HEK293 (cell line): ENCODE measurements at regions not wholly inside any gene's neighbourhood (a gene's known extent, or its start where the extent isn't known, plus 50 kb on each side); places are given as distances from the start of the nearest gene placed in this dataset.

Source experiments
- CTCF ChIA-PET: fragments of 350-600 bp; formaldehyde crosslinking; extraction: SDS; loops from one replicate; lab custom pipeline; 2021; ENCODE audit warnings: antibody characterized with exemption; lab: Yijun Ruan, JAX
- POLR2A ChIA-PET: fragments of 300-600 bp; formaldehyde crosslinking; extraction: SDS; loops from one replicate; lab custom pipeline; 2020; ENCODE audit warnings: antibody characterized with exemption, inconsistent platforms; lab: Yijun Ruan, JAX
- H3K27ac ChIP-seq: fragments of 200-500 bp; sonication (Bioruptor generic); 2 replicates; pipeline ENCODE4 v1.5.1; 2014; ENCODE audit warnings: low read depth, low read length, control low read depth, inconsistent platforms; ENCODE audit errors: extremely low read depth
- H3K36me3 ChIP-seq, 2 experiments: fragments of 200-500 bp in 1 of 2; sonication (Bioruptor generic) in 1 of 2; 1 replicate in 1 of 2; 2 replicates in 1 of 2; pipeline ENCODE4 v1.5.1; 2014 to 2017; ENCODE audit warnings: inconsistent platforms in 2 of 2, low read length in 2 of 2; ENCODE audit not compliant: control insufficient read depth in 2 of 2, insufficient read depth in 1 of 2
- H3K4me1 ChIP-seq: fragments of 200-500 bp; sonication (Bioruptor generic); 2 replicates; pipeline ENCODE4 v1.5.1; 2014; ENCODE audit warnings: mild to moderate bottlenecking, low read length, inconsistent platforms; ENCODE audit not compliant: control insufficient read depth, insufficient read depth
- H3K4me3 ChIP-seq: 2 replicates; pipeline ENCODE4 v1.5.1; 2011; ENCODE audit warnings: low read depth, mild to moderate bottlenecking, control low read depth, low read length, moderate library complexity
- H3K9me3 ChIP-seq: fragments of 200-500 bp; sonication (Bioruptor generic); 2 replicates; pipeline ENCODE4 v1.5.1; 2014; ENCODE audit warnings: low read depth, low read length, inconsistent platforms; ENCODE audit not compliant: control insufficient read depth, insufficient read depth
- BCL11A ChIP-seq: fragments of 450-650 bp; formaldehyde crosslinking; IDR thresholded peaks from 2 replicates; pipeline ENCODE4 v1.5.1; 2016; ENCODE audit warnings: low read depth, missing biosample characterization, missing genetic modification characterization
- HOXA7 ChIP-seq: sonication (generic); formaldehyde crosslinking; IDR thresholded peaks from 2 replicates; pipeline ENCODE4 v1.8.1; 2022; ENCODE audit warnings: missing genetic modification reagents, borderline replicate concordance
- KLF7 ChIP-seq: fragments of 450-650 bp; formaldehyde crosslinking; IDR thresholded peaks from 2 replicates; pipeline ENCODE4 v1.5.1; 2016; ENCODE audit warnings: missing biosample characterization, missing genetic modification characterization, borderline replicate concordance
- MYNN ChIP-seq: fragments of 450-650 bp; formaldehyde crosslinking; IDR thresholded peaks from 2 replicates; pipeline ENCODE4 v1.5.1; 2016; ENCODE audit warnings: missing biosample characterization, missing genetic modification characterization, borderline replicate concordance
- RBAK ChIP-seq: fragments of 450-650 bp; formaldehyde crosslinking; IDR thresholded peaks from 2 replicates; pipeline ENCODE4 v1.5.1; 2016; ENCODE audit warnings: missing biosample characterization, missing genetic modification characterization
- SP7 ChIP-seq: fragments of 450-650 bp; formaldehyde crosslinking; IDR thresholded peaks from 2 replicates; pipeline ENCODE4 v1.5.1; 2016; ENCODE audit warnings: missing biosample characterization, missing genetic modification characterization
- YY1 ChIP-seq: fragments of 450-650 bp; formaldehyde crosslinking; IDR thresholded peaks from 2 replicates; pipeline ENCODE4 v1.5.1; 2018; ENCODE audit warnings: missing biosample characterization, missing genetic modification characterization
- ZFP37 ChIP-seq: fragments of 450-650 bp; formaldehyde crosslinking; IDR thresholded peaks from 2 replicates; pipeline ENCODE4 v1.5.1; 2016; ENCODE audit warnings: missing biosample characterization, missing genetic modification characterization
- ZNF140 ChIP-seq: fragments of 450-650 bp; formaldehyde crosslinking; IDR thresholded peaks from 2 replicates; pipeline ENCODE4 v1.5.1; 2016; ENCODE audit warnings: missing biosample characterization, missing genetic modification characterization
- ZNF16 ChIP-seq: fragments of 450-650 bp; formaldehyde crosslinking; IDR thresholded peaks from 2 replicates; pipeline ENCODE4 v1.5.1; 2016; ENCODE audit warnings: low read depth, missing biosample characterization, missing genetic modification characterization
- ZNF19 ChIP-seq: fragments of 450-650 bp; formaldehyde crosslinking; IDR thresholded peaks from 2 replicates; pipeline ENCODE4; 2016; ENCODE audit warnings: missing biosample characterization, missing genetic modification characterization, low read depth
- ZNF223 ChIP-seq: fragments of 450-650 bp; formaldehyde crosslinking; IDR thresholded peaks from 2 replicates; pipeline ENCODE4 v1.5.1; 2016; ENCODE audit warnings: missing biosample characterization, missing genetic modification characterization
- ZNF366 ChIP-seq: fragments of 450-650 bp; formaldehyde crosslinking; conservative IDR thresholded peaks from 2 replicates; pipeline ENCODE4 v1.5.1; 2016; ENCODE audit warnings: missing biosample characterization, missing genetic modification characterization
- ZNF37A ChIP-seq: fragments of 450-650 bp; IDR thresholded peaks from 2 replicates; pipeline ENCODE4 v1.5.1; 2018; ENCODE audit warnings: missing biosample characterization, missing genetic modification characterization
- ZNF521 ChIP-seq: fragments of 450-650 bp; formaldehyde crosslinking; IDR thresholded peaks from 2 replicates; pipeline ENCODE4 v1.5.1; 2017; ENCODE audit warnings: missing biosample characterization, mild to moderate bottlenecking, missing genetic modification characterization
- ZNF548 ChIP-seq: fragments of 450-650 bp; formaldehyde crosslinking; IDR thresholded peaks from 2 replicates; pipeline ENCODE4 v1.5.1; 2016; ENCODE audit warnings: missing biosample characterization, missing genetic modification characterization
- ZNF560 ChIP-seq: fragments of 450-650 bp; formaldehyde crosslinking; IDR thresholded peaks from 2 replicates; pipeline ENCODE4 v1.5.1; 2017; ENCODE audit warnings: missing biosample characterization, missing genetic modification characterization, borderline replicate concordance
- ZNF585B ChIP-seq: fragments of 450-650 bp; formaldehyde crosslinking; IDR thresholded peaks from 2 replicates; pipeline ENCODE4 v1.5.1; 2016; ENCODE audit warnings: missing biosample characterization, missing genetic modification characterization
- ZNF670 ChIP-seq: fragments of 450-650 bp; formaldehyde crosslinking; IDR thresholded peaks from 2 replicates; pipeline ENCODE4 v1.5.1; 2016; ENCODE audit warnings: missing biosample characterization, missing genetic modification characterization, low read depth
- ZNF677 ChIP-seq: fragments of 450-650 bp; IDR thresholded peaks from 2 replicates; pipeline ENCODE4 v1.5.0; 2018; ENCODE audit warnings: missing biosample characterization, mild to moderate bottlenecking, missing genetic modification characterization, moderate library complexity
- ZNF747 ChIP-seq: fragments of 450-650 bp; formaldehyde crosslinking; IDR thresholded peaks from 2 replicates; pipeline ENCODE4 v1.5.1; 2016; ENCODE audit warnings: missing biosample characterization, missing genetic modification characterization
- ZNF791 ChIP-seq: fragments of 450-650 bp; formaldehyde crosslinking; IDR thresholded peaks from 2 replicates; pipeline ENCODE4 v1.5.1; 2016; ENCODE audit warnings: missing biosample characterization, missing genetic modification characterization
- ZNF830 ChIP-seq: fragments of 450-650 bp; IDR thresholded peaks from 2 replicates; pipeline ENCODE4 v1.5.0; 2018; ENCODE audit warnings: missing biosample characterization, missing genetic modification characterization, low read depth, mild to moderate bottlenecking, moderate library complexity
- TF ChIP-seq, protein P1 (sequence below): fragments of 450-650 bp; formaldehyde crosslinking; IDR thresholded peaks from 2 replicates; pipeline ENCODE4 v1.5.1; 2017; ENCODE audit warnings: missing biosample characterization, missing genetic modification characterization
- TF ChIP-seq, protein P2 (sequence below): fragments of 450-650 bp; formaldehyde crosslinking; IDR thresholded peaks from 2 replicates; pipeline ENCODE4 v1.5.1; 2016; ENCODE audit warnings: missing biosample characterization, missing genetic modification characterization, borderline replicate concordance
- TF ChIP-seq, protein P3 (sequence below): fragments of 450-650 bp; formaldehyde crosslinking; IDR thresholded peaks from 2 replicates; pipeline ENCODE4 v1.5.1; 2016; ENCODE audit warnings: missing biosample characterization, missing genetic modification characterization
- TF ChIP-seq, protein P4 (sequence below): fragments of 450-650 bp; formaldehyde crosslinking; IDR thresholded peaks from 2 replicates; pipeline ENCODE4 v1.5.1; 2016; ENCODE audit warnings: missing biosample characterization, missing genetic modification characterization
- TF ChIP-seq, protein P5 (sequence below): fragments of 450-650 bp; formaldehyde crosslinking; IDR thresholded peaks from 2 replicates; pipeline ENCODE4 v1.5.1; 2016; ENCODE audit warnings: missing biosample characterization, missing genetic modification characterization
- TF ChIP-seq, protein P6 (sequence below): sonication (generic); formaldehyde crosslinking; IDR thresholded peaks from 2 replicates; pipeline ENCODE4 v1.8.1; 2022; ENCODE audit warnings: mild to moderate bottlenecking, moderate library complexity, missing genetic modification reagents

DNA sequence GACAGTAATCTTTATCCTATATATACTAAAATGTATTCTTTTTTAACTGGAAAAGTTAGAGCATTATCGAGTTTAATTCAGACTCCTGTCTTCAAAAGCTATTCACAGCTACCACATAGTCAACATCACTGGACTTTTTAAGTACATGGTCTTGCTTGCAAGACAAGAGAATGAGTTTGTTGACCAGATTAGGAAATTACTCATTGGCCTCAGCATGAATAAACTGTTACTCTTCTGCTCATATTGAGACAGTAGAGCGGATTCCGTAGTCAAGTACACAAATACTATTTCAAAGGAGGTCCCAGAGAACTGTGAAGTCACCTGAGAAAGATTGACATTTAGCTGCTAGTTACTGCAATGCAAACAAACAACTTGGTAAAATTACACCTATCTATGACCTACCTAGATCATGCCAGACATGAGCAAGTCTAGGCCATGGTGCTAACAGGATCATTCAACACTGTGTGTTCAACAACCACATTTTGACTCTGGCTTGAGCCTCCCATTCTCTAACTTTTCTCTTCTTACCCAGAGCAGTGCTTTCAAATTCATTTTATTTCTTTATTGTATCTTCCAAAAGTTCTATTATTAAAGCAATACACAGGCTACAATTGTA lies 280.9 kb downstream of the NEBL start:
- CTCF ChIA-PET, result no interaction called here
- POLR2A ChIA-PET, result no interaction called here
- no peak for TF ChIP-seq ZNF548 (tag by site-specific recombination)
- TF ChIP-seq, protein P1, sequence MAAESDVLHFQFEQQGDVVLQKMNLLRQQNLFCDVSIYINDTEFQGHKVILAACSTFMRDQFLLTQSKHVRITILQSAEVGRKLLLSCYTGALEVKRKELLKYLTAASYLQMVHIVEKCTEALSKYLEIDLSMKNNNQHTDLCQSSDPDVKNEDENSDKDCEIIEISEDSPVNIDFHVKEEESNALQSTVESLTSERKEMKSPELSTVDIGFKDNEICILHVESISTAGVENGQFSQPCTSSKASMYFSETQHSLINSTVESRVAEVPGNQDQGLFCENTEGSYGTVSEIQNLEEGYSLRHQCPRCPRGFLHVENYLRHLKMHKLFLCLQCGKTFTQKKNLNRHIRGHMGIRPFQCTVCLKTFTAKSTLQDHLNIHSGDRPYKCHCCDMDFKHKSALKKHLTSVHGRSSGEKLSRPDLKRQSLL (tag by site-specific recombination), result no peak
- no peak for TF ChIP-seq ZFP37
- no peak for TF ChIP-seq ZNF791 (tag by site-specific recombination)
- no peak for TF ChIP-seq ZNF366 (tag by site-specific recombination)
- TF ChIP-seq, protein P2, sequence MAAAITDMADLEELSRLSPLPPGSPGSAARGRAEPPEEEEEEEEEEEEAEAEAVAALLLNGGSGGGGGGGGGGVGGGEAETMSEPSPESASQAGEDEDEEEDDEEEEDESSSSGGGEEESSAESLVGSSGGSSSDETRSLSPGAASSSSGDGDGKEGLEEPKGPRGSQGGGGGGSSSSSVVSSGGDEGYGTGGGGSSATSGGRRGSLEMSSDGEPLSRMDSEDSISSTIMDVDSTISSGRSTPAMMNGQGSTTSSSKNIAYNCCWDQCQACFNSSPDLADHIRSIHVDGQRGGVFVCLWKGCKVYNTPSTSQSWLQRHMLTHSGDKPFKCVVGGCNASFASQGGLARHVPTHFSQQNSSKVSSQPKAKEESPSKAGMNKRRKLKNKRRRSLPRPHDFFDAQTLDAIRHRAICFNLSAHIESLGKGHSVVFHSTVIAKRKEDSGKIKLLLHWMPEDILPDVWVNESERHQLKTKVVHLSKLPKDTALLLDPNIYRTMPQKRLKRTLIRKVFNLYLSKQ (tag by site-specific recombination), result no peak
- TF ChIP-seq ZNF19, result no peak
- TF ChIP-seq SP7 (tag by site-specific recombination), result no peak
- TF ChIP-seq YY1 (tag by site-specific recombination), result no peak
- TF ChIP-seq ZNF585B (tag by site-specific recombination), result no peak
- no peak for TF ChIP-seq ZNF747 (tag by site-specific recombination)
- TF ChIP-seq, protein P3, sequence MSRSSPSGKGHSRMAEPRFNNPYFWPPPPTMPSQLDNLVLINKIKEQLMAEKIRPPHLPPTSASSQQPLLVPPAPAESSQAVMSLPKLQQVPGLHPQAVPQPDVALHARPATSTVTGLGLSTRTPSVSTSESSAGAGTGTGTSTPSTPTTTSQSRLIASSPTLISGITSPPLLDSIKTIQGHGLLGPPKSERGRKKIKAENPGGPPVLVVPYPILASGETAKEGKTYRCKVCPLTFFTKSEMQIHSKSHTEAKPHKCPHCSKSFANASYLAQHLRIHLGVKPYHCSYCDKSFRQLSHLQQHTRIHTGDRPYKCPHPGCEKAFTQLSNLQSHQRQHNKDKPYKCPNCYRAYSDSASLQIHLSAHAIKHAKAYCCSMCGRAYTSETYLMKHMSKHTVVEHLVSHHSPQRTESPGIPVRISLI (tag by site-specific recombination), result no peak
- TF ChIP-seq ZNF521 (tag by site-specific recombination), result no peak
- TF ChIP-seq, protein P4, sequence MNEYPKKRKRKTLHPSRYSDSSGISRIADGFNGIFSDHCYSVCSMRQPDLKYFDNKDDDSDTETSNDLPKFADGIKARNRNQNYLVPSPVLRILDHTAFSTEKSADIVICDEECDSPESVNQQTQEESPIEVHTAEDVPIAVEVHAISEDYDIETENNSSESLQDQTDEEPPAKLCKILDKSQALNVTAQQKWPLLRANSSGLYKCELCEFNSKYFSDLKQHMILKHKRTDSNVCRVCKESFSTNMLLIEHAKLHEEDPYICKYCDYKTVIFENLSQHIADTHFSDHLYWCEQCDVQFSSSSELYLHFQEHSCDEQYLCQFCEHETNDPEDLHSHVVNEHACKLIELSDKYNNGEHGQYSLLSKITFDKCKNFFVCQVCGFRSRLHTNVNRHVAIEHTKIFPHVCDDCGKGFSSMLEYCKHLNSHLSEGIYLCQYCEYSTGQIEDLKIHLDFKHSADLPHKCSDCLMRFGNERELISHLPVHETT, result no peak
- no peak for TF ChIP-seq HOXA7 (CRISPR knock-in tag)
- TF ChIP-seq ZNF223 (tag by site-specific recombination), result no peak
- TF ChIP-seq ZNF677 (tag by site-specific recombination), result no peak
- TF ChIP-seq, protein P5, sequence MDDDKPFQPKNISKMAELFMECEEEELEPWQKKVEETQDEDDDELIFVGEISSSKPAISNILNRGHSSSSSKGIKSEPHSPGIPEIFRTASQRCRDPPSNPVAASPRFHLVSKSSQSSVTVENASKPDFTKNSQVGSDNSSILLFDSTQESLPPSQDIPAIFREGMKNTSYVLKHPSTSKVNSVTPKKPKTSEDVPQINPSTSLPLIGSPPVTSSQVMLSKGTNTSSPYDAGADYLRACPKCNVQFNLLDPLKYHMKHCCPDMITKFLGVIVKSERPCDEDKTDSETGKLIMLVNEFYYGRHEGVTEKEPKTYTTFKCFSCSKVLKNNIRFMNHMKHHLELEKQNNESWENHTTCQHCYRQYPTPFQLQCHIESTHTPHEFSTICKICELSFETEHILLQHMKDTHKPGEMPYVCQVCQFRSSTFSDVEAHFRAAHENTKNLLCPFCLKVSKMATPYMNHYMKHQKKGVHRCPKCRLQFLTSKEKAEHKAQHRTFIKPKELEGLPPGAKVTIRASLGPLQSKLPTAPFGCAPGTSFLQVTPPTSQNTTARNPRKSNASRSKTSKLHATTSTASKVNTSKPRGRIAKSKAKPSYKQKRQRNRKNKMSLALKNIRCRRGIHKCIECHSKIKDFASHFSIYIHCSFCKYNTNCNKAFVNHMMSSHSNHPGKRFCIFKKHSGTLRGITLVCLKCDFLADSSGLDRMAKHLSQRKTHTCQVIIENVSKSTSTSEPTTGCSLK (tag by site-specific recombination), result no peak
- no peak for TF ChIP-seq BCL11A (tag by site-specific recombination)
- Histone ChIP-seq H3K4me1 (no peaks in the 10 kb centered on the region), H3K4me3 (no peak overlapping the region), H3K9me3 (no peaks in the 10 kb centered on the region), H3K36me3 (no peaks in the 10 kb centered on the region), H3K27ac (no peak overlapping the region)

DNA sequence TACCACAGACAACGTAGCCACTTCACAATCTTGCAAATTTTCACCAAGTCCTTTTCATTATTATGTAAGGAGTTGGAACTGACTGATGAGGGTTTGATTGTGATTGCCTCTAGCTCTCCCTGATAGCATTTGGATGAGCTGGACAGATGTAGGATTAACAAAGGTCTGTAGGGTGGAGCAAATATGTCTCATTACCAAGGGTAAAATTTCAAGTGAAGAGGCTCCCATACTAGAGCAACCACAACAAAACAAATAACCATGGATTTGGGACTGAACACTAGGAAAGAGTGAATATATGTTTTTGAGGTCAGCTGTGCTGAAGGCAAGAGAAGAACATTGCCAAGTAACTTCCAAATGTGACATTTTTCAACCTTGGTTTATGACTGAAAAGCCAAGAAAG lies 281.7 kb downstream of the NEBL start:
- no peaks in the 10 kb centered on the region for H3K9me3 ChIP-seq
- POLR2A ChIA-PET, result no interaction called here
- no peaks in the 10 kb centered on the region for H3K36me3 ChIP-seq
- CTCF ChIA-PET, result interaction anchor here (0.6 kb wide), 1 partner anchor 168 kb away, joined by 4 read pairs; no protein-coding TSS in a partner anchor
- H3K4me1 ChIP-seq, result no peaks in the 10 kb centered on the region
- H3K27ac ChIP-seq, result no peak overlapping the region
- H3K4me3 ChIP-seq, result no peak overlapping the region
- TF ChIP-seq ZNF830 (tag by site-specific recombination) (no peak), RBAK (no peak), KLF7 (no peak), ZNF140 (tag by site-specific recombination) (no peak), ZNF560 (tag by site-specific recombination) (no peak), ZNF670 (tag by site-specific recombination) (no peak), ZNF16 (tag by site-specific recombination) (no peak), MYNN (no peak), ZNF37A (tag by site-specific recombination) (no peak)
- TF ChIP-seq, protein P6, sequence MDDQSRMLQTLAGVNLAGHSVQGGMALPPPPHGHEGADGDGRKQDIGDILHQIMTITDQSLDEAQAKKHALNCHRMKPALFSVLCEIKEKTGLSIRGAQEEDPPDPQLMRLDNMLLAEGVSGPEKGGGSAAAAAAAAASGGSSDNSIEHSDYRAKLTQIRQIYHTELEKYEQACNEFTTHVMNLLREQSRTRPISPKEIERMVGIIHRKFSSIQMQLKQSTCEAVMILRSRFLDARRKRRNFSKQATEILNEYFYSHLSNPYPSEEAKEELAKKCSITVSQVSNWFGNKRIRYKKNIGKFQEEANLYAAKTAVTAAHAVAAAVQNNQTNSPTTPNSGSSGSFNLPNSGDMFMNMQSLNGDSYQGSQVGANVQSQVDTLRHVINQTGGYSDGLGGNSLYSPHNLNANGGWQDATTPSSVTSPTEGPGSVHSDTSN, result no peak
